AG09309 (cell line): ENCODE measurements at regions not wholly inside any gene's neighbourhood (a gene's known extent, or its start where the extent isn't known, plus 50 kb on each side); places are given as distances from the start of the nearest gene placed in this dataset.

Experiments used
- DNase-seq: peaks from one replicate; pipeline ENCODE4 v3.0.0-alpha.2; 2010; ENCODE audit warnings: low read depth
- H3K4me3 ChIP-seq: 2 replicates; pipeline ENCODE4 v1.5.1; 2011; ENCODE audit warnings: mild to moderate bottlenecking, low read depth, low read length, moderate library complexity; ENCODE audit not compliant: control insufficient read depth
- TF ChIP-seq, protein P1 (sequence below): IDR thresholded peaks from 2 replicates; pipeline ENCODE4 v1.5.1; 2011; ENCODE audit warnings: mild to moderate bottlenecking, low read depth, low read length, inconsistent platforms; ENCODE audit not compliant: insufficient read depth, control insufficient read depth; ENCODE audit errors: missing control alignments

DNA sequence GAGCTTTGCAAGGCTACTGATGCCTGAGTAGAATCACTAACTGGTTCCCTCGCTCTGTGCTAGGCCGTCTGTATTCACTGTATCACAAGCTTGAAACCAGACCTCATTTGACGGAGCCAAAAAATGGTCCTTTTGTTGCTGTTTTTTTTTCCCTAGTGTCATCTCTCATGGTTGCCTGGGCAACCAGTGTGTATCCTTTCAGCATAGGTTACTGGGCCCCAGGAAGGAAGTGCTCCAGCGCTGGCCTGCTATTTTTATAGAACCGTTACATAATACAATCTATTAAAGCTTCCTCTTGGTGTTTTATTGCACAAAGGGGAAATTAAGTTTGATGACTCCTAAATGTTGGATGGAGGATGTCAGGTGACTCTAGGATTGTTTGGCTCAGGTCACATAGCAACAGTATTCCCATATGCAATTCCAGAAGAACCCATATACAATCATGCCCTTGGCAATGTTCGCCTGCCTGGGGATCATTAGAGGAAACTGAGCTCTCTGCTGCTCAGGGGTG is 220.4 kb downstream of the SPRY1 start:
- DNase-seq: peak; percentile 35

DNA sequence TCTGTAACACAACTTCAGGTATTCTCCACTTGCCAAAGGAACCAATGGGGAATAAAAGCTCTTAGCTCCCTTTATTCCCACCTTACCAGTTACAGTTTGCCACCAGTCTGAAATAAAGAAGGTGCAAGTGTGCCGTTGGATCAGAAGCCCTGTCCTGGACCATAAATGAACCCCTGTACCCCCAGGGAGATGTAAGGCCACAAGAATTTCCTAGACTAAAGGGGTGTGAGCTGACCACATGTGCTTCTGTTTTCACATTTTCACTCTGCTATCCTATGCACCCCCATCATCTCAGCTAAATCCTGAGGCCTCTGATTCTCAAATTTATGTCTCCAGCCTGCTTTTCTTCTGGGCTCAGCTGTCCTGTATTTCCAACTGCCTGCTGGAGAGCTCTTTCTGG is 221.2 kb downstream of the SPRY1 start:
- no peak for DNase-seq
- TF ChIP-seq, protein P1, sequence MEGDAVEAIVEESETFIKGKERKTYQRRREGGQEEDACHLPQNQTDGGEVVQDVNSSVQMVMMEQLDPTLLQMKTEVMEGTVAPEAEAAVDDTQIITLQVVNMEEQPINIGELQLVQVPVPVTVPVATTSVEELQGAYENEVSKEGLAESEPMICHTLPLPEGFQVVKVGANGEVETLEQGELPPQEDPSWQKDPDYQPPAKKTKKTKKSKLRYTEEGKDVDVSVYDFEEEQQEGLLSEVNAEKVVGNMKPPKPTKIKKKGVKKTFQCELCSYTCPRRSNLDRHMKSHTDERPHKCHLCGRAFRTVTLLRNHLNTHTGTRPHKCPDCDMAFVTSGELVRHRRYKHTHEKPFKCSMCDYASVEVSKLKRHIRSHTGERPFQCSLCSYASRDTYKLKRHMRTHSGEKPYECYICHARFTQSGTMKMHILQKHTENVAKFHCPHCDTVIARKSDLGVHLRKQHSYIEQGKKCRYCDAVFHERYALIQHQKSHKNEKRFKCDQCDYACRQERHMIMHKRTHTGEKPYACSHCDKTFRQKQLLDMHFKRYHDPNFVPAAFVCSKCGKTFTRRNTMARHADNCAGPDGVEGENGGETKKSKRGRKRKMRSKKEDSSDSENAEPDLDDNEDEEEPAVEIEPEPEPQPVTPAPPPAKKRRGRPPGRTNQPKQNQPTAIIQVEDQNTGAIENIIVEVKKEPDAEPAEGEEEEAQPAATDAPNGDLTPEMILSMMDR: no peak
- H3K4me3 ChIP-seq: no peak overlapping the region

More for the DNA sequence above, 220.4 kb downstream of the SPRY1 start:
- no peak overlapping the region for H3K4me3 ChIP-seq
- TF ChIP-seq, protein P1: no peak

DNA sequence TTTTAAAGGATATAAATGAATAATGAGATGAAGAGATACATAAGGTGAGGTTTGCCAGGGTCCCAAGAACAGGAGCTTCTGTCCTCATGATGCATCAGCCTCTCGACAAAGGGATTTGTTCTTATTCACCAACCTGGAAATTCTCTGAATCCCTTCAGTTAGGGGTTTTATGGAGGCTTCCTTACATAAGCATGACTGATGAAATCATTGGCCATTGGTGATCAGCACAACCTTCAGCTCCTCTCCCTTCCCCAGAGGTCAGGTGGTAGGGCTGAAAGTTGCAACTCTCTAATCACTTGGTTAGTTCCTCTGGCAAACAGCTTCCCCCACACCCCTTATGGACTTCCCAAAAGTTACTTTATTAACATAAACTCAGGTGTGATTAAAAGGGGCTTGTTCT is 222.0 kb downstream of the SPRY1 start:
- TF ChIP-seq, protein P1: no peak
- H3K4me3 ChIP-seq: no peak overlapping the region
- DNase-seq: no peak

DNA sequence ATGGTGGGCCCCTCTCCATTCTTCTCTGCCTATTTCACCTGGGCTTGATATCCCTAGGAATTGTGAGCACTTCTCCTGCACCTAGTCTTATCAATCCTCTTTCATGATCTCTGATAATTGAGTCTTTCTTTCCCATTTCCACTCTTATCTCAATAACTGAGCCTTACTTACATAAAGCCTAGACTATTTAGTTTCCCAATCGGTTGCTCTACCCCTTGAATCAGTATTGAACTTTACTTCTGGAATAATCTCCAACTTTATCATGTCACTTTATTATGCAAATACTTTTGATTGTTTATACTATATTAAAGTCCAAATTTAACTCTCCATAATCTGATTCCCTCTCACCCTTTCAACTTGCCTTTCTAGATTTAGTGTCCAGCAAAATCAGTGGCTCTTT is 222.7 kb downstream of the SPRY1 start:
- TF ChIP-seq, protein P1: no peak

DNA sequence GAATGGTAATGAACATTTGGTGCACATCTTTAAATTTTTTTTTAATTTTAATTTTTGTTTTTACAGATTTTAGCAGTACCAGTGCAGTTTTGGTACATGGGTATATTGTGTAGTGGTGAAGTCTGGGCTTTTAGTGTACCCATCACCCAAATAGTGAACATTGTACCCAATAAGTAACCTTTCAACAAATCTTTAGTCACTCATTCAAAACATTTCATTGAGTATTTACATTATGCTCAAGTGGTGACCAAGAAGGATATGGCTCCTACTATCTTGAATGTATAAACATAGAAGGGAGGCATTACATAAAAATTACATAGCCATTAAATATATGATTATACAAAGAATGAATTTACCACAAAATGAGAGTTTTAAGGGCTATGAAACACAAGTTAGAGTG is 223.3 kb downstream of the SPRY1 start:
- DNase-seq: no peak
- no peak overlapping the region for H3K4me3 ChIP-seq
- TF ChIP-seq, protein P1: no peak

More for the DNA sequence above, 222.7 kb downstream of the SPRY1 start:
- H3K4me3 ChIP-seq: no peak overlapping the region
- DNase-seq: no peak

DNA sequence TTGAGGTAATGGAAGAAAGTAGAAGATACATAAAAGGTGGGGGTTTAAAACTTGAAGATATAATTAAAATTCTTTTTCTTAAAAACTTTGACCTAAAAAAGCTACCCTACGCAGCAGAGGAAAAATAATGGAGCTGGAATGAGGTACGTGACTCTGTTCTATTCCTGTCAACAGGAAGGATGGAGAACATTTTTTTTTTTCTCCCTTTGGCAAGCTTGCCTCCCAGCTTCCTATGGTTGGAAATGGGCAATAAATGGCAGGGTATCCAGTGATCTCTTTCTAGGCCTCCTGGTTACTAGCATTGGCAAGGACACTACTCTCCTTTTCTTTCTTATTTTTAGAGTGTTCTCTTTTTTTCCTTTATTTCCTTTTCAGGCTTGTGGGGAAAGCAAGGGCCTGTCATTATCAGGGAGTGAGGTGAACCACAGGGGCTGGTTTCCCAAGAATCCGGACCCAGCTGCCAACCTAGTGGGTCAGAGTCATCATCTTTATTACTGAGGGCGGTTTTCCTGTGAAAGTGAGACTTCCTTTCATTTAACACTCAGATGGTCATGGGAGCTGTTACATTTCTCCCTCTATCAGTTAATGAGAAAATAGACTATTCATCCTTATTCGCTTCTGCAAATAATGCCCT is 224.6 kb downstream of the SPRY1 start:
- no peak overlapping the region for H3K4me3 ChIP-seq
- TF ChIP-seq, protein P1: no peak
- peak; percentile 47 for DNase-seq
